Panc1 (cell line): ENCODE measurements at regions not wholly inside any gene's neighbourhood (a gene's known extent, or its start where the extent isn't known, plus 50 kb on each side); places are given as distances from the start of the nearest gene placed in this dataset.

Source experiments
- ATAC-seq: fragments of 200-7000 bp; cut with Tn5 transposase; 2 replicates; pipeline ENCODE4 v1.9.1; 2020; ENCODE audit warnings: mild to moderate bottlenecking, moderate library complexity
- BruUV-seq: library from RNA; stranded (reverse); fragments of 400-500 nt; replicated peaks from 2 replicates; lab custom pipeline; 2021; lab: Mats Ljungman, UMichigan
- CTCF ChIA-PET: fragments of 300-600 bp; sonication (Branson Sonifier 250); formaldehyde crosslinking; loops from one replicate; lab custom pipeline; 2022; ENCODE audit warnings: antibody characterized with exemption; lab: Charles Lee
- POLR2A ChIA-PET: fragments of 300-600 bp; sonication (Branson Sonifier 250); formaldehyde crosslinking; loops from one replicate; lab custom pipeline; 2022; ENCODE audit warnings: antibody characterized with exemption; lab: Charles Lee
- DNase-seq: peaks from one replicate; pipeline ENCODE4 v3.0.0-alpha.2; 2010; ENCODE audit warnings: low read depth, low spot score
- H3K27ac ChIP-seq: 2 replicates; pipeline ENCODE4 v1.5.1; 2011; ENCODE audit warnings: mild to moderate bottlenecking, low read length, inconsistent platforms
- H3K27me3 ChIP-seq: fragments of 200-500 bp; sonication (Bioruptor generic); 2 replicates; pipeline ENCODE4 v1.6.0; 2014; ENCODE audit warnings: low read length, inconsistent platforms; ENCODE audit not compliant: control insufficient read depth, insufficient read depth
- H3K36me3 ChIP-seq: fragments of 200-500 bp; sonication (Bioruptor generic); 2 replicates; pipeline ENCODE4 v1.5.1; 2014; ENCODE audit warnings: inconsistent platforms, mild to moderate bottlenecking, low read length, moderate library complexity; ENCODE audit not compliant: control insufficient read depth, insufficient read depth
- H3K4me1 ChIP-seq: 2 replicates; pipeline ENCODE4 v1.5.1; 2011; ENCODE audit warnings: inconsistent platforms, mild to moderate bottlenecking, low read length, moderate library complexity; ENCODE audit not compliant: control insufficient read depth, insufficient read depth
- H3K4me3 ChIP-seq, 2 experiments: 2 replicates each; pipeline ENCODE4 v1.5.1; 2011 to 2012; ENCODE audit warnings: low read depth in 2 of 2, low read length in 2 of 2, mild to moderate bottlenecking in 2 of 2, inconsistent platforms in 1 of 2, moderate library complexity in 1 of 2
- H3K9me3 ChIP-seq: fragments of 200-500 bp; sonication (Bioruptor generic); 2 replicates; pipeline ENCODE4 v1.5.1; 2014; ENCODE audit warnings: low read depth, mild to moderate bottlenecking, inconsistent platforms, low read length, moderate library complexity; ENCODE audit not compliant: control insufficient read depth, insufficient read depth
- CTCF ChIP-seq: fragments of 450-650 bp; IDR thresholded peaks from 2 replicates; pipeline ENCODE4 v1.5.1; 2017; ENCODE audit warnings: mild to moderate bottlenecking
- POLR2AphosphoS5 ChIP-seq: IDR thresholded peaks from 2 replicates; pipeline ENCODE4 v1.6.1; 2012; ENCODE audit warnings: mild to moderate bottlenecking, low read depth, low read length, moderate library complexity
- REST ChIP-seq, 2 experiments: IDR thresholded peaks; 2 replicates each; pipeline ENCODE4 v1.6.1; 2011 to 2012; ENCODE audit warnings: low read depth in 2 of 2, control low read depth in 1 of 2, low read length in 1 of 2, mild to moderate bottlenecking in 1 of 2, moderate library complexity in 1 of 2; ENCODE audit not compliant: insufficient read depth in 1 of 2
- SIN3A ChIP-seq: IDR thresholded peaks from 2 replicates; pipeline ENCODE4 v1.6.1; 2012; ENCODE audit warnings: low read depth, mild to moderate bottlenecking, low read length, moderate library complexity, borderline replicate concordance; ENCODE audit not compliant: insufficient read depth
- TCF7L2 ChIP-seq: IDR thresholded peaks from 2 replicates; pipeline ENCODE4 v1.6.1; 2011; ENCODE audit warnings: mild to moderate bottlenecking, low read depth, low read length, inconsistent platforms
- in situ Hi-C: cut with HindIII; loops from 2 replicates; pipeline ENCODE4 v1.10.0; 2016; ENCODE audit warnings: low sequenced_read_pairs, low pct_unique_long_range_greater_than_20kb
- intact Hi-C: fragments of 100-400 bp; cut with micrococcal nuclease; formaldehyde crosslinking; loops from one replicate; pipeline ENCODE4 v1.10.0; 2022; ENCODE audit not compliant: unreplicated experiment

DNA sequence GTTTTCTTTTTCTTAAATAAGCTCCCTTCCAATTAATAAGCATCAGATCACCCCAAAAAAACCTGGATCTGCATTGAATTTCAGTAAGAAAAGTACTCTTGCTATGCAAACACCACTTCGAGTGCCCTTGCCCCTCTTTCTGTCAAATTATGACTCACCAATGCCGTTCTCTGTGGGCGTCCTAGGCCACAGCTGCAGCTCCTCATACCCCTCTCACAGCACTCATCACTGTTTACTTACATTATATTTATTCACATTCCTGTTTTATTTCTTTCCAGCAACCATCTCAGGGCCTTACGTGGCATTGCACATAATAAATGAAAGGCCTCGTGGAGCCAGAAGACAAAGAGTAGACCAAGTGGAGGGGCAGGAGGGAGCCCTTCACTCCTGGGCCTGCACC is 99.1 kb upstream of the CTTNBP2NL start:
- Histone ChIP-seq H3K27ac (no peak overlapping the region), H3K36me3 (no peaks in the 10 kb centered on the region), H3K9me3 (no peaks in the 10 kb centered on the region), H3K4me3 (no peak overlapping the region), H3K27me3 (no peaks in the 10 kb centered on the region; the same call in 1 of the 2 replicates), H3K4me1 (no peaks in the 10 kb centered on the region)
- DNase-seq (no peak), ATAC-seq (no peak)
- no peak for TF ChIP-seq POLR2AphosphoS5
- no peak for TF ChIP-seq REST (IDR thresholded peaks at IDR 0.05; ENCODE audit: insufficient read depth in 1 of 2, low read depth in 2 of 2, low read length in 1 of 2)
- no peak for TF ChIP-seq TCF7L2
- TF ChIP-seq CTCF, result no peak
- TF ChIP-seq SIN3A, result no peak
- intact Hi-C loops (no loop called here), in situ Hi-C loops (no loop called here)
- no TSS peak for BruUV-seq
- ChIA-PET CTCF (no interaction called here), POLR2A (no interaction called here)

DNA sequence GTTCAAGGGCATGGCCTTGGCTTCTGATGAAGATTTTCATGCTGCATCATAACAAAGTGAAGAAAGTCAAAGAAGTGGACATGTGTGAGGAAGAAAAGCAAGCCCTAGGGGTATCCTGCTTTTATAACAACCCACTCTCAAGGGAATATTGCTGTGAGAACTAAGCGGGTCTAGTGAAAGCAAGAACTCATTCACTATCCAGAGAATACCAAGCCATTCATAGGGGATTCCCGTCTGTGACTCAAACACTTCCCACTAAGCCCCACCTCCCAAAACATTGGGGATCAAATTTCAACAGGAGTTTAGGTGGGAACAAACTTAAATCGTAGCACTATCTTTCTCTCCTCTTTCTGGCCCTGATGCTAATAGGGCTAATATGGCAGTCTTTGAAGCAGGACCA is 98.5 kb upstream of the CTTNBP2NL start:
- TF ChIP-seq POLR2AphosphoS5, result no peak
- no peak for TF ChIP-seq REST (IDR thresholded peaks at IDR 0.05; ENCODE audit: insufficient read depth in 1 of 2, low read depth in 2 of 2, low read length in 1 of 2)
- no peak for TF ChIP-seq TCF7L2
- no peak for TF ChIP-seq SIN3A
- TF ChIP-seq CTCF, result no peak
- POLR2A ChIA-PET, result no interaction called here
- no peak overlapping the region for H3K27ac ChIP-seq
- no peaks in the 10 kb centered on the region; the same call in 1 of the 2 replicates for H3K27me3 ChIP-seq
- H3K4me1 ChIP-seq, result no peaks in the 10 kb centered on the region
- no peaks in the 10 kb centered on the region for H3K9me3 ChIP-seq
- no peaks in the 10 kb centered on the region for H3K36me3 ChIP-seq
- in situ Hi-C loops (no loop called here), intact Hi-C loops (no loop called here)
- CTCF ChIA-PET, result no interaction called here
- no peak for DNase-seq
- no peak for ATAC-seq
- no peak overlapping the region for H3K4me3 ChIP-seq
- BruUV-seq, result no TSS peak
